GM12878 (cell line): ENCODE measurements at regions not wholly inside any gene's neighbourhood (a gene's known extent, or its start where the extent isn't known, plus 50 kb on each side); places are given as distances from the start of the nearest gene placed in this dataset.

Experiments used
- ATAC-seq: fragments of 200-7000 bp; cut with Tn5 transposase; 3 replicates; pipeline ENCODE4 v1.9.1; 2020; ENCODE audit warnings: mild to moderate bottlenecking, moderate library complexity
- BruUV-seq: library from RNA; stranded (reverse); fragments of 400-500 nt; replicated peaks from 2 replicates; lab custom pipeline; 2021; lab: Mats Ljungman, UMichigan
- CTCF ChIA-PET: fragments of 300-600 bp; sonication (Branson Sonifier 250); formaldehyde crosslinking; extraction: SDS; loops from one replicate; lab custom pipeline; 2021; ENCODE audit warnings: inconsistent platforms; lab: Yijun Ruan, JAX
- POLR2A ChIA-PET: fragments of 350-600 bp; formaldehyde crosslinking; extraction: SDS; loops from one replicate; lab custom pipeline; 2021; ENCODE audit warnings: inconsistent platforms; lab: Charles Lee
- RAD21 ChIA-PET: fragments of 300-600 bp; sonication (Branson Sonifier 250); formaldehyde crosslinking; loops from one replicate; lab custom pipeline; 2023; ENCODE audit warnings: antibody characterized with exemption; ENCODE audit not compliant: unreplicated experiment; lab: Charles Lee
- SMC1A ChIA-PET: fragments of 300-600 bp; sonication (Branson Sonifier 250); formaldehyde crosslinking; loops from one replicate; lab custom pipeline; 2023; ENCODE audit not compliant: unreplicated experiment, uncharacterized antibody; lab: Charles Lee
- DNase-seq: peaks from one replicate; pipeline ENCODE4 v3.0.0-alpha.2; 2011; ENCODE audit warnings: low read depth, low spot score
- FAIRE-seq: peaks from 3 replicates; lab custom pipeline; 2011; peaks lifted over from hg19 to GRCh38; lab: Jason Lieb, UNC
- H2AFZ ChIP-seq: 2 replicates; pipeline ENCODE4 v1.6.0; 2011; ENCODE audit warnings: low read depth, low read length, control low read depth; ENCODE audit not compliant: control insufficient read depth
- H3K27ac ChIP-seq: 2 replicates; pipeline ENCODE4 v1.5.1; 2011; ENCODE audit warnings: control low read depth; ENCODE audit not compliant: control insufficient read depth, insufficient read depth
- H3K27me3 ChIP-seq, 2 experiments: replicated peaks in 1 of 2; 2 replicates each; pipeline versions ENCODE4 v1.6.0 to v1.6.1; 2011; ENCODE audit warnings: low read length in 1 of 2; ENCODE audit not compliant: control insufficient read depth in 2 of 2, insufficient read depth in 2 of 2
- H3K36me3 ChIP-seq, 2 experiments: 2 replicates each; pipeline ENCODE4 v1.5.1; 2011; ENCODE audit warnings: low read length in 1 of 2; ENCODE audit not compliant: control insufficient read depth in 2 of 2, insufficient read depth in 2 of 2
- H3K4me1 ChIP-seq: 2 replicates; pipeline ENCODE4 v1.6.1; 2011; ENCODE audit warnings: mild to moderate bottlenecking, low read length, moderate library complexity, mixed read lengths; ENCODE audit not compliant: control insufficient read depth, insufficient read depth
- H3K4me2 ChIP-seq: 2 replicates; pipeline ENCODE4 v1.6.0; 2011; ENCODE audit warnings: control low read depth; ENCODE audit not compliant: control insufficient read depth, insufficient read depth
- H3K4me3 ChIP-seq: fragments of 200-600 bp; sonication (generic); 2 replicates; pipeline ENCODE4 v1.5.1; 2016
- H3K79me2 ChIP-seq: 2 replicates; pipeline ENCODE4 v1.6.0; 2011; ENCODE audit warnings: low read length; ENCODE audit not compliant: control insufficient read depth, insufficient read depth
- H3K9ac ChIP-seq: 2 replicates; pipeline ENCODE4 v1.8.0; 2011; ENCODE audit warnings: low read length, control low read depth, mixed read lengths; ENCODE audit not compliant: control insufficient read depth, insufficient read depth
- H3K9me3 ChIP-seq: replicated peaks from 3 replicates; pipeline ENCODE4 v1.5.1; 2011; ENCODE audit warnings: mild to moderate bottlenecking, low read length; ENCODE audit not compliant: control insufficient read depth, insufficient read depth
- H4K20me1 ChIP-seq: 2 replicates; pipeline ENCODE4 v1.6.0; 2011; ENCODE audit not compliant: control insufficient read depth, insufficient read depth
- IRF5 ChIP-seq: fragments of 450-650 bp; IDR thresholded peaks from 2 replicates; pipeline ENCODE4 v1.6.1; 2017; ENCODE audit warnings: borderline replicate concordance
- JUND ChIP-seq: IDR thresholded peaks from 2 replicates; pipeline ENCODE4 v1.6.1; 2012; ENCODE audit warnings: low read depth, mild to moderate bottlenecking, low read length, improper control_type of control experiment, moderate library complexity
- MTA3 ChIP-seq: IDR thresholded peaks from 2 replicates; pipeline ENCODE4 v1.6.1; 2012; ENCODE audit warnings: low read length, inconsistent platforms, borderline replicate concordance
- PAX5 ChIP-seq: IDR thresholded peaks from 2 replicates; pipeline ENCODE4 v1.6.1; 2011; ENCODE audit warnings: low read depth, low read length, borderline replicate concordance
- PKNOX1 ChIP-seq: fragments of 450-650 bp; IDR thresholded peaks from 2 replicates; pipeline ENCODE4 v1.6.1; 2016; ENCODE audit warnings: mild to moderate bottlenecking
- RAD51 ChIP-seq: fragments of 450-650 bp; IDR thresholded peaks from 2 replicates; pipeline ENCODE4 v1.6.1; 2016; ENCODE audit warnings: moderate library complexity, mild to moderate bottlenecking, inconsistent platforms
- RELA ChIP-seq: fragments of 450-650 bp; IDR thresholded peaks from 2 replicates; pipeline ENCODE4 v1.8.0; 2014; ENCODE audit warnings: borderline replicate concordance; ENCODE audit not compliant: partially characterized antibody
- RELB ChIP-seq: fragments of 450-650 bp; IDR thresholded peaks from 2 replicates; pipeline ENCODE4 v1.6.1; 2017; ENCODE audit warnings: low read depth, mild to moderate bottlenecking, moderate library complexity
- ZBTB33 ChIP-seq: fragments of 450-650 bp; IDR thresholded peaks from 2 replicates; pipeline ENCODE4 v1.6.1; 2017; ENCODE audit warnings: mild to moderate bottlenecking
- WGBS: methylation state at CpG from one replicate; pipeline ENCODE4 v1.1.6; 2016; ENCODE audit warnings: low lambda C conversion rate; ENCODE audit not compliant: insufficient replicate concordance, insufficient coverage; ENCODE audit errors: missing lambda C conversion rate; 5-methylcytosine and 5-hydroxymethylcytosine counted together
- in situ Hi-C: fragments of 300-500 bp; cut with MboI; formaldehyde crosslinking; loops from 9 replicates; pipeline ENCODE4 v1.14.3; 2018; ENCODE audit warnings: mixed read lengths
- intact Hi-C: fragments of 100-400 bp; cut with micrococcal nuclease; formaldehyde crosslinking; loops from one replicate; pipeline ENCODE4 v1.14.2; 2022; ENCODE audit not compliant: unreplicated experiment

- no TSS peak for BruUV-seq
- POLR2A ChIA-PET: no interaction called here
- H3K27me3 ChIP-seq: no peaks in the 10 kb centered on the region
- intact Hi-C loops (no loop called here), in situ Hi-C loops (no loop called here)
- H4K20me1 ChIP-seq: no peaks in the 10 kb centered on the region
- H3K27ac ChIP-seq: no peak overlapping the region
- CTCF ChIA-PET: interaction anchor here (1.3 kb wide), 1 partner anchor 9 kb away, joined by 5 read pairs; no protein-coding TSS in a partner anchor
- H3K36me3 ChIP-seq: no peaks in the 10 kb centered on the region
- DNase-seq (no peak), FAIRE-seq (no peak), ATAC-seq (no peak)
- no peak overlapping the region for H3K9ac ChIP-seq
- no peaks in the 10 kb centered on the region for H3K4me1 ChIP-seq
- SMC1A ChIA-PET: no interaction called here
- no peak overlapping the region for H3K4me3 ChIP-seq
- H2AFZ ChIP-seq: no peak overlapping the region
- H3K79me2 ChIP-seq: no peaks in the 10 kb centered on the region
- RAD21 ChIA-PET: no interaction called here
- 80% methylated on average over 2 of the region's 2 CpGs for WGBS
- TF ChIP-seq PKNOX1 (no peak), RELB (no peak), PAX5 (no peak), ZBTB33 (no peak), RELA (no peak), MTA3 (no peak), RAD51 (no peak), JUND (no peak), IRF5 (no peak)
- no peaks in the 10 kb centered on the region; the same call in 2 of the 3 replicates for H3K9me3 ChIP-seq
- H3K4me2 ChIP-seq: no peak overlapping the region
Observed at GRCh38 chr7:131897790-131898165, 341.4 kb upstream of the PODXL start.
